Panc1 (cell line): ENCODE measurements at regions not wholly inside any gene's neighbourhood (a gene's known extent, or its start where the extent isn't known, plus 50 kb on each side); places are given as distances from the start of the nearest gene placed in this dataset.

Experiments
- ATAC-seq: fragments of 200-7000 bp; cut with Tn5 transposase; 2 replicates; pipeline ENCODE4 v1.9.1; 2020; ENCODE audit warnings: mild to moderate bottlenecking, moderate library complexity
- BruUV-seq: library from RNA; stranded (reverse); fragments of 400-500 nt; replicated peaks from 2 replicates; lab custom pipeline; 2021; lab: Mats Ljungman, UMichigan
- CTCF ChIA-PET: fragments of 300-600 bp; sonication (Branson Sonifier 250); formaldehyde crosslinking; loops from one replicate; lab custom pipeline; 2022; ENCODE audit warnings: antibody characterized with exemption; lab: Charles Lee
- POLR2A ChIA-PET: fragments of 300-600 bp; sonication (Branson Sonifier 250); formaldehyde crosslinking; loops from one replicate; lab custom pipeline; 2022; ENCODE audit warnings: antibody characterized with exemption; lab: Charles Lee
- DNase-seq: peaks from one replicate; pipeline ENCODE4 v3.0.0-alpha.2; 2010; ENCODE audit warnings: low read depth, low spot score
- H3K27ac ChIP-seq: 2 replicates; pipeline ENCODE4 v1.5.1; 2011; ENCODE audit warnings: mild to moderate bottlenecking, low read length, inconsistent platforms
- H3K27me3 ChIP-seq: fragments of 200-500 bp; sonication (Bioruptor generic); 2 replicates; pipeline ENCODE4 v1.6.0; 2014; ENCODE audit warnings: low read length, inconsistent platforms; ENCODE audit not compliant: control insufficient read depth, insufficient read depth
- H3K36me3 ChIP-seq: fragments of 200-500 bp; sonication (Bioruptor generic); 2 replicates; pipeline ENCODE4 v1.5.1; 2014; ENCODE audit warnings: inconsistent platforms, mild to moderate bottlenecking, low read length, moderate library complexity; ENCODE audit not compliant: control insufficient read depth, insufficient read depth
- H3K4me1 ChIP-seq: 2 replicates; pipeline ENCODE4 v1.5.1; 2011; ENCODE audit warnings: inconsistent platforms, mild to moderate bottlenecking, low read length, moderate library complexity; ENCODE audit not compliant: control insufficient read depth, insufficient read depth
- H3K4me3 ChIP-seq, 2 experiments: 2 replicates each; pipeline ENCODE4 v1.5.1; 2011 to 2012; ENCODE audit warnings: low read depth in 2 of 2, low read length in 2 of 2, mild to moderate bottlenecking in 2 of 2, inconsistent platforms in 1 of 2, moderate library complexity in 1 of 2
- H3K9me3 ChIP-seq: fragments of 200-500 bp; sonication (Bioruptor generic); 2 replicates; pipeline ENCODE4 v1.5.1; 2014; ENCODE audit warnings: low read depth, mild to moderate bottlenecking, inconsistent platforms, low read length, moderate library complexity; ENCODE audit not compliant: control insufficient read depth, insufficient read depth
- POLR2AphosphoS5 ChIP-seq: IDR thresholded peaks from 2 replicates; pipeline ENCODE4 v1.6.1; 2012; ENCODE audit warnings: mild to moderate bottlenecking, low read depth, low read length, moderate library complexity
- SIN3A ChIP-seq: IDR thresholded peaks from 2 replicates; pipeline ENCODE4 v1.6.1; 2012; ENCODE audit warnings: low read depth, mild to moderate bottlenecking, low read length, moderate library complexity, borderline replicate concordance; ENCODE audit not compliant: insufficient read depth
- TCF7L2 ChIP-seq: IDR thresholded peaks from 2 replicates; pipeline ENCODE4 v1.6.1; 2011; ENCODE audit warnings: mild to moderate bottlenecking, low read depth, low read length, inconsistent platforms
- in situ Hi-C: cut with HindIII; loops from 2 replicates; pipeline ENCODE4 v1.10.0; 2016; ENCODE audit warnings: low sequenced_read_pairs, low pct_unique_long_range_greater_than_20kb
- intact Hi-C: fragments of 100-400 bp; cut with micrococcal nuclease; formaldehyde crosslinking; loops from one replicate; pipeline ENCODE4 v1.10.0; 2022; ENCODE audit not compliant: unreplicated experiment
- TF ChIP-seq, protein P1 (sequence below): fragments of 450-650 bp; IDR thresholded peaks from 2 replicates; pipeline ENCODE4 v1.5.1; 2017; ENCODE audit warnings: mild to moderate bottlenecking
- TF ChIP-seq, protein P2 (sequence below), 2 experiments: IDR thresholded peaks; 2 replicates each; pipeline ENCODE4 v1.6.1; 2011 to 2012; ENCODE audit warnings: low read depth in 2 of 2, control low read depth in 1 of 2, low read length in 1 of 2, mild to moderate bottlenecking in 1 of 2, moderate library complexity in 1 of 2; ENCODE audit not compliant: insufficient read depth in 1 of 2

DNA sequence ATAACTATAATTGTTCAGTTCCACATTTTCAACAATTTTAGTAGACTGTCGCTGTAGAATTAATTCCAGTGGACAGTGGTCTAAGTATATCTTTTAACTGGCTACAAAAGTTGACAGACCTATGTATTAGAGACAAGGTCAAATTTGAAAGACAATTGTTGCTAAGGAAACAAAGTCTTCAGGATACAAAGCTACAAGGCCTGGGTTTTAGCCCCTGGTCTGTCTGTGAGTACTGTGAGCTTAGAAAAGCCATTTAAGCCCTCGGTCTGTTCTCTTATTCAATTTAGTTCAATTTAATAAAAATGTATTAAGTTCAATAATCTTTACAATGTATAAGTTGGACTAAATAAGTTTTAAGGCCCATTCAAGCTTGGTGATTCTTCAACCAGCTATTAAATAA, 352.5 kb downstream of the HDGFL1 start:
- H3K4me1 ChIP-seq = no peaks in the 10 kb centered on the region
- TF ChIP-seq TCF7L2 (no peak), SIN3A (no peak), POLR2AphosphoS5 (no peak)
- TF ChIP-seq, protein P1, sequence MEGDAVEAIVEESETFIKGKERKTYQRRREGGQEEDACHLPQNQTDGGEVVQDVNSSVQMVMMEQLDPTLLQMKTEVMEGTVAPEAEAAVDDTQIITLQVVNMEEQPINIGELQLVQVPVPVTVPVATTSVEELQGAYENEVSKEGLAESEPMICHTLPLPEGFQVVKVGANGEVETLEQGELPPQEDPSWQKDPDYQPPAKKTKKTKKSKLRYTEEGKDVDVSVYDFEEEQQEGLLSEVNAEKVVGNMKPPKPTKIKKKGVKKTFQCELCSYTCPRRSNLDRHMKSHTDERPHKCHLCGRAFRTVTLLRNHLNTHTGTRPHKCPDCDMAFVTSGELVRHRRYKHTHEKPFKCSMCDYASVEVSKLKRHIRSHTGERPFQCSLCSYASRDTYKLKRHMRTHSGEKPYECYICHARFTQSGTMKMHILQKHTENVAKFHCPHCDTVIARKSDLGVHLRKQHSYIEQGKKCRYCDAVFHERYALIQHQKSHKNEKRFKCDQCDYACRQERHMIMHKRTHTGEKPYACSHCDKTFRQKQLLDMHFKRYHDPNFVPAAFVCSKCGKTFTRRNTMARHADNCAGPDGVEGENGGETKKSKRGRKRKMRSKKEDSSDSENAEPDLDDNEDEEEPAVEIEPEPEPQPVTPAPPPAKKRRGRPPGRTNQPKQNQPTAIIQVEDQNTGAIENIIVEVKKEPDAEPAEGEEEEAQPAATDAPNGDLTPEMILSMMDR = no peak
- TF ChIP-seq, protein P2, sequence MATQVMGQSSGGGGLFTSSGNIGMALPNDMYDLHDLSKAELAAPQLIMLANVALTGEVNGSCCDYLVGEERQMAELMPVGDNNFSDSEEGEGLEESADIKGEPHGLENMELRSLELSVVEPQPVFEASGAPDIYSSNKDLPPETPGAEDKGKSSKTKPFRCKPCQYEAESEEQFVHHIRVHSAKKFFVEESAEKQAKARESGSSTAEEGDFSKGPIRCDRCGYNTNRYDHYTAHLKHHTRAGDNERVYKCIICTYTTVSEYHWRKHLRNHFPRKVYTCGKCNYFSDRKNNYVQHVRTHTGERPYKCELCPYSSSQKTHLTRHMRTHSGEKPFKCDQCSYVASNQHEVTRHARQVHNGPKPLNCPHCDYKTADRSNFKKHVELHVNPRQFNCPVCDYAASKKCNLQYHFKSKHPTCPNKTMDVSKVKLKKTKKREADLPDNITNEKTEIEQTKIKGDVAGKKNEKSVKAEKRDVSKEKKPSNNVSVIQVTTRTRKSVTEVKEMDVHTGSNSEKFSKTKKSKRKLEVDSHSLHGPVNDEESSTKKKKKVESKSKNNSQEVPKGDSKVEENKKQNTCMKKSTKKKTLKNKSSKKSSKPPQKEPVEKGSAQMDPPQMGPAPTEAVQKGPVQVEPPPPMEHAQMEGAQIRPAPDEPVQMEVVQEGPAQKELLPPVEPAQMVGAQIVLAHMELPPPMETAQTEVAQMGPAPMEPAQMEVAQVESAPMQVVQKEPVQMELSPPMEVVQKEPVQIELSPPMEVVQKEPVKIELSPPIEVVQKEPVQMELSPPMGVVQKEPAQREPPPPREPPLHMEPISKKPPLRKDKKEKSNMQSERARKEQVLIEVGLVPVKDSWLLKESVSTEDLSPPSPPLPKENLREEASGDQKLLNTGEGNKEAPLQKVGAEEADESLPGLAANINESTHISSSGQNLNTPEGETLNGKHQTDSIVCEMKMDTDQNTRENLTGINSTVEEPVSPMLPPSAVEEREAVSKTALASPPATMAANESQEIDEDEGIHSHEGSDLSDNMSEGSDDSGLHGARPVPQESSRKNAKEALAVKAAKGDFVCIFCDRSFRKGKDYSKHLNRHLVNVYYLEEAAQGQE (IDR thresholded peaks at IDR 0.05; ENCODE audit: insufficient read depth in 1 of 2, low read depth in 2 of 2, low read length in 1 of 2) = no peak
- no peak overlapping the region for H3K4me3 ChIP-seq
- in situ Hi-C loops = no loop called here
- no peak for ATAC-seq
- CTCF ChIA-PET = no interaction called here
- no peaks in the 10 kb centered on the region for H3K27me3 ChIP-seq
- intact Hi-C loops = no loop called here
- H3K9me3 ChIP-seq = no peaks in the 10 kb centered on the region
- DNase-seq = no peak
- no TSS peak for BruUV-seq
- H3K36me3 ChIP-seq = no peaks in the 10 kb centered on the region; the same call in 1 of the 2 replicates
- no peak overlapping the region for H3K27ac ChIP-seq
- POLR2A ChIA-PET = no interaction called here

DNA sequence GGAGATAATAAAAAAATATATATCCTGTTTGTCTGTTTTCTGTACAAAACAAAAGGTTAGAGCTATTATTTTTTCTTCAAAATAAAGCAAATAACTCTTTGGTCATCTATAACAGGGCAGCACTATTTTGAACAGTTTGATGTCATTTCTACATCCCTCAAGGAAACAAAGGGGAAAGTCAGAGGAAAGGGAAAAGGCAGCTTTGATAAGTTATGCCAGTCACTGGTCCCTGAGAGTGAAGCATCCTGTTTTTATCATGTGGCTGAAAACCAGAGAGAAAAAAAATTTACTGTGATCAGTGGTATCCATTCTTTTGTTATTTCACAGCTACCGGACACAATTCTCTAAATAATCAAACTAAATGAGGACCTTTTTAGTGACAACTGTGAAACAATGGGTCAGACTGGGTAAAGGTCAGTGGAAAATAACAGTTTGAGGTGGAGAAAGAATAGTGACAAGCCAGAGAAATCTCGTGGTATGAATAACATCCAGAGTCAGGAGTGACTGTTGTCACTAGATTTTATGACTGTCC, 356.0 kb downstream of the HDGFL1 start:
- TF ChIP-seq SIN3A (no peak), POLR2AphosphoS5 (no peak), TCF7L2 (no peak)
- TF ChIP-seq, protein P1 = no peak
- TF ChIP-seq, protein P2 (IDR thresholded peaks at IDR 0.05; ENCODE audit: insufficient read depth in 1 of 2, low read depth in 2 of 2, low read length in 1 of 2) = no peak
- Histone ChIP-seq H3K27me3 (no peaks in the 10 kb centered on the region), H3K4me3 (no peak overlapping the region), H3K4me1 (no peaks in the 10 kb centered on the region), H3K27ac (no peak overlapping the region), H3K36me3 (no peaks in the 10 kb centered on the region), H3K9me3 (no peaks in the 10 kb centered on the region)
- in situ Hi-C loops = no loop called here
- POLR2A ChIA-PET = no interaction called here
- DNase-seq = no peak
- CTCF ChIA-PET = no interaction called here
- ATAC-seq = no peak
- intact Hi-C loops = no loop called here
- no TSS peak for BruUV-seq
